ENCODE measurements at regions not wholly inside any gene's neighbourhood (a gene's known extent, or its start where the extent isn't known, plus 50 kb on each side); places are given as distances from the start of the nearest gene placed in this dataset.

DNA sequence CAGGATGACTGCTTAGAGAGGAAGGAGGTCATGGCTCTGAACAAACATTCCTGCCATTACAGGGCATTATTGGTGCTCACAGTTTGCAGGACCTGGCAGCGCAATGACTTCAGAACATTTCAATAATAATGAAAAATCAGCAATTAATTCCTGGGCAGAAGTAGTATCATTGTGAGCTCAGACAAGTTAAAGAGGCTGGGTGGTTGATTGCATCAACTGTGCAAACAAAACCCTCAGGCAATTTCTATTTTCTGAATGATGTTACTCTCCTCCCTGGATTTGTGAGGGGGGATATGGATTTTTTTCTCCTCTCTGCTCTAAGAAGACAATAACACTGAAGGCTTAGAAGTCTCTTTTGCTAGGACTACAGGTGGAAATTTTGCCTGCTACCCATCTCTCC is 168.1 kb upstream of the TACR1 start:
- H3K9me3 ChIP-seq (ENCODE audit: insufficient read depth, low read length) = no peaks in the 10 kb centered on the region
- no peak overlapping the region for H3K9ac ChIP-seq (ENCODE audit: low read length)
- TF ChIP-seq, protein P1, sequence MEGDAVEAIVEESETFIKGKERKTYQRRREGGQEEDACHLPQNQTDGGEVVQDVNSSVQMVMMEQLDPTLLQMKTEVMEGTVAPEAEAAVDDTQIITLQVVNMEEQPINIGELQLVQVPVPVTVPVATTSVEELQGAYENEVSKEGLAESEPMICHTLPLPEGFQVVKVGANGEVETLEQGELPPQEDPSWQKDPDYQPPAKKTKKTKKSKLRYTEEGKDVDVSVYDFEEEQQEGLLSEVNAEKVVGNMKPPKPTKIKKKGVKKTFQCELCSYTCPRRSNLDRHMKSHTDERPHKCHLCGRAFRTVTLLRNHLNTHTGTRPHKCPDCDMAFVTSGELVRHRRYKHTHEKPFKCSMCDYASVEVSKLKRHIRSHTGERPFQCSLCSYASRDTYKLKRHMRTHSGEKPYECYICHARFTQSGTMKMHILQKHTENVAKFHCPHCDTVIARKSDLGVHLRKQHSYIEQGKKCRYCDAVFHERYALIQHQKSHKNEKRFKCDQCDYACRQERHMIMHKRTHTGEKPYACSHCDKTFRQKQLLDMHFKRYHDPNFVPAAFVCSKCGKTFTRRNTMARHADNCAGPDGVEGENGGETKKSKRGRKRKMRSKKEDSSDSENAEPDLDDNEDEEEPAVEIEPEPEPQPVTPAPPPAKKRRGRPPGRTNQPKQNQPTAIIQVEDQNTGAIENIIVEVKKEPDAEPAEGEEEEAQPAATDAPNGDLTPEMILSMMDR (IDR thresholded peaks at IDR 0.05; ENCODE audit: low read depth, low read length) = no peak
- no peak for TF ChIP-seq EZH2phosphoT487 (IDR thresholded peaks at IDR 0.05; ENCODE audit: low read depth)
- H3K4me1 ChIP-seq (ENCODE audit: low read length) = no peaks in the 10 kb centered on the region
- H3K27ac ChIP-seq (ENCODE audit: low read length) = no peak overlapping the region
- H3K79me2 ChIP-seq (ENCODE audit: low read length) = no peaks in the 10 kb centered on the region
- H3K36me3 ChIP-seq (replicated peaks; ENCODE audit: low read depth, low read length) = no peaks in the 10 kb centered on the region
- H2AFZ ChIP-seq (ENCODE audit: low read depth, low read length) = no peak overlapping the region
- H4K20me1 ChIP-seq (ENCODE audit: insufficient read depth, low read length) = no peaks in the 10 kb centered on the region
- H3K27me3 ChIP-seq (ENCODE audit: low read depth, low read length) = no peaks in the 10 kb centered on the region
- H3K4me3 ChIP-seq (ENCODE audit: low read length) = no peak overlapping the region
- no peak overlapping the region for H3K4me2 ChIP-seq (ENCODE audit: low read length)

DNA sequence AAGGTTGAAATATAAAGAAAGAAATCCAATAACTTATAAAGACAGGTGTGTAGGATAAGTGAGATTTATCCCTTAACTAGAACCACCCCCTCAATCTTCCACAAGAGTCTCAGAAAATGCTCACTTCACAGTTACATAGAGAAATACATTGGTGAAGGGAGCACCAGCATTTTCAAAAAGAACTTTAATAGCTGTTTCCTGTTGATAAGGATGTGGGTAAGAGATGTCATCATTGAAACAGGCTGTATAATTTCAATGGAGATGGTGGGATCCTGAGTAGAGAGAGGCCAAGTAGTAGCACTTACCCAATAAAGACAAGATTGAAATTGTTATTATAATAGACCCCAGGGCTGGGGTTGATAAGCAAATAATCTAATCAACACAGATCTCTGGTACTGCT is 162.2 kb upstream of the TACR1 start:
- no peaks in the 10 kb centered on the region for H3K79me2 ChIP-seq (ENCODE audit: low read length)
- H3K27ac ChIP-seq (ENCODE audit: low read length) = no peak overlapping the region
- H3K27me3 ChIP-seq (ENCODE audit: low read depth, low read length) = no peaks in the 10 kb centered on the region
- H3K4me1 ChIP-seq (ENCODE audit: low read length) = no peaks in the 10 kb centered on the region
- no peaks in the 10 kb centered on the region for H4K20me1 ChIP-seq (ENCODE audit: insufficient read depth, low read length)
- H3K9me3 ChIP-seq (ENCODE audit: insufficient read depth, low read length) = no peaks in the 10 kb centered on the region
- no peaks in the 10 kb centered on the region for H3K36me3 ChIP-seq (replicated peaks; ENCODE audit: low read depth, low read length)
- TF ChIP-seq, protein P1 (IDR thresholded peaks at IDR 0.05; ENCODE audit: low read depth, low read length) = no peak
- no peak for TF ChIP-seq EZH2phosphoT487 (IDR thresholded peaks at IDR 0.05; ENCODE audit: low read depth)
- no peak overlapping the region for H3K9ac ChIP-seq (ENCODE audit: low read length)
- H2AFZ ChIP-seq (ENCODE audit: low read depth, low read length) = no peak overlapping the region
- H3K4me2 ChIP-seq (ENCODE audit: low read length) = no peak overlapping the region
- H3K4me3 ChIP-seq (ENCODE audit: low read length) = no peak overlapping the region

DNA sequence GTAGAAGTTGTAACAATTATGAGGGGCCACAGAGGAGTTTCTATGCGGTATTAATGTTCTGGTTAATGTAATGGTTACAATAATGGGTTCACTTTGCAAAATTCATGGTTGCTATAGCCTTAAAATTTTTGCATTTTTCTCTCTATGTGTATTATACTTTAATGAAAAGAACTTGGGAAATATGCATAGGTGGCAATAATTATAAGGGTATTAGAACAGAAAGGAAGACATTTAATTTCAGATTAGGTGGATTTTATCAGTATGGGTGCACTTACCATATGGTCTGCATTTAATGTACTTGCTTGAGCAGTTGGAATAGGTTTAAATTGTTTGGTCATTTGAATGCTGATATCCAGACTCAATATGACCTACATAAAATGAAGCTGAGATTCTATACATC is 161.6 kb upstream of the TACR1 start:
- H3K36me3 ChIP-seq (replicated peaks; ENCODE audit: low read depth, low read length) = no peaks in the 10 kb centered on the region
- TF ChIP-seq EZH2phosphoT487 (IDR thresholded peaks at IDR 0.05; ENCODE audit: low read depth) = no peak
- TF ChIP-seq, protein P1 (IDR thresholded peaks at IDR 0.05; ENCODE audit: low read depth, low read length) = no peak
- no peaks in the 10 kb centered on the region for H3K27me3 ChIP-seq (ENCODE audit: low read depth, low read length)
- H3K9me3 ChIP-seq (ENCODE audit: insufficient read depth, low read length) = no peaks in the 10 kb centered on the region
- no peak overlapping the region for H3K9ac ChIP-seq (ENCODE audit: low read length)
- H4K20me1 ChIP-seq (ENCODE audit: insufficient read depth, low read length) = no peaks in the 10 kb centered on the region
- H3K27ac ChIP-seq (ENCODE audit: low read length) = no peak overlapping the region
- no peak overlapping the region for H3K4me2 ChIP-seq (ENCODE audit: low read length)
- H3K4me1 ChIP-seq (ENCODE audit: low read length) = no peaks in the 10 kb centered on the region
- H2AFZ ChIP-seq (ENCODE audit: low read depth, low read length) = no peak overlapping the region
- no peak overlapping the region for H3K4me3 ChIP-seq (ENCODE audit: low read length)
- H3K79me2 ChIP-seq (ENCODE audit: low read length) = no peaks in the 10 kb centered on the region

DNA sequence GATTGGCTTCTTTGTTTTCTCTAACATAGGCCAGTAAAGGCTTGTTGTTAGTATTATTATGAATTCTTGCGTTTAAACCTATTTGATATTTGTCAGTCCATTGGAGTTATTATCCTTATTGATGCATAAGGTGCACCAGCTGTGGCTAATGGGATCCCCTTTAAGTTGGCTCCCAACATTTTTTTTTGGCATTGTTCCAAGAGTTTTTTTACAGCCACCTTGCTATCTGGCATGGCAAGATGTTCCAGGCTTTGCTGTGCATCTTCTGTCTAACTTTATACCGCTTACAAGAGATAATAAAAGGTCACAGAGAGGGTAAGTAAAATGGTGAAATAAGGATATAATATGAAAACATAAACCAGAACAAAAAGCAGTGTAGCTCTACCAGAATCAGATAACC is 157.5 kb upstream of the TACR1 start:
- H2AFZ ChIP-seq (ENCODE audit: low read depth, low read length) = no peak overlapping the region
- H3K36me3 ChIP-seq (replicated peaks; ENCODE audit: low read depth, low read length) = no peaks in the 10 kb centered on the region
- TF ChIP-seq, protein P1 (IDR thresholded peaks at IDR 0.05; ENCODE audit: low read depth, low read length) = no peak
- no peak for TF ChIP-seq EZH2phosphoT487 (IDR thresholded peaks at IDR 0.05; ENCODE audit: low read depth)
- no peaks in the 10 kb centered on the region for H3K9me3 ChIP-seq (ENCODE audit: insufficient read depth, low read length)
- H3K27me3 ChIP-seq (ENCODE audit: low read depth, low read length) = peaks cover 2% of the 10 kb centered on the region; the same call in 1 of the 2 replicates
- H3K4me1 ChIP-seq (ENCODE audit: low read length) = no peaks in the 10 kb centered on the region
- H3K79me2 ChIP-seq (ENCODE audit: low read length) = no peaks in the 10 kb centered on the region
- no peak overlapping the region for H3K4me3 ChIP-seq (ENCODE audit: low read length)
- no peak overlapping the region for H3K9ac ChIP-seq (ENCODE audit: low read length)
- H3K27ac ChIP-seq (ENCODE audit: low read length) = no peak overlapping the region
- H4K20me1 ChIP-seq (ENCODE audit: insufficient read depth, low read length) = no peaks in the 10 kb centered on the region
- H3K4me2 ChIP-seq (ENCODE audit: low read length) = no peak overlapping the region

Data from OCI-LY3 (cell line).